Left hindlimb (tissue), 1 donor: ENCODE measurements at regions not wholly inside any gene's neighbourhood (a gene's known extent, or its start where the extent isn't known, plus 50 kb on each side); places are given as distances from the start of the nearest gene placed in this dataset.

Experiments used
- DNase-seq: peaks from one replicate; pipeline ENCODE4 v3.0.0-alpha.2; 2018

DNA sequence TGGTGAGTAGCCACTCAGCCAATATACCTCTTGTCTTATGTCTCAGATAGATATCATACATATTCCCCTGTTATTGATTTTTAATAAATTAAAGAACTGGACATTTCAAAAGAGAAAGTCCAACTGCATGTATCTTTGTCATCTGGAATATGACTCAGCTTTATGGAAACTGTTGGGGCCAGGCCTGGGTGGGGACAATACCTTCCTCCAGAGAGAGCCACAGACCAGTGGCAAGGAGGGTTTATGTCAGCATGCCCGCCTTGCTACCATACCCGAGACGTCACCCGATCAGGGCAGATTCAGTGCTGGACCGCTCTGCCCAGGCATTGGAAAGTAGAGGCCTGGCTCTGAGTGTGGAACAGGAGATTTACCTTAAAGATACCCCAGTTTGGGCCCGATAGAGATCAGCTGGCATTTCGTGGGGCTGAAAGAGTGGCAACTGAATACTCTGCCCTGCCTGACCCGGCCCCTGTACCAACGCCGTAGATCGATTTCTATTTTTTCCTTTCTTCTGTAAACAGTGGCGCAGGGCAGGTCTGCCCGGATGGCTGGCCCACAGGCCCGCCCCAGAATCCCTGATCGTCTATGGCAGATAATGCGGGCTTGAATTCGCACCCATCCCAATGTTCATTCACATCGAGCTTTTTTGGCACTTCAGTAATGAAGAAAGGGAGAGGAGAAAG lies 158.6 kb downstream of the SALL1 start:
- no peak for DNase-seq

DNA sequence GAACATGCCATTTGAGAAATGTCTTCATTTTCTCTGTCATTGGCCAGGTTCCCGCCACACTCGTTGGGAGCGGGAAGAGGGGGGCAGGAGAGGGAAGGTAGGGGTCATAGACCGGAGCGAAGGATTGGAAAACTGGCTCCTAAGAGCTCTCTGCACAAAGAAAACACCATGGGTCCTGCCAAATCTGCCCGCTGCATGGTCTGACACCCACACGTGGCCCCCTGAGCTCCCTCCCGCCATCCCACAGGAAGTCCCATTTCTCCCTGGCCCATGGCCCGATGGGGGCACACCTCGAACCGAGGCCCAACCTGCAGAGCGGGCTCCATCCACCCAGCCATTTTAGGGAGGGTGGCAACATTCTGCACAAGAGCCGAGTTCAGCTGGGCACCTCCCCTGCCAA lies 159.6 kb downstream of the SALL1 start:
- no peak for DNase-seq

DNA sequence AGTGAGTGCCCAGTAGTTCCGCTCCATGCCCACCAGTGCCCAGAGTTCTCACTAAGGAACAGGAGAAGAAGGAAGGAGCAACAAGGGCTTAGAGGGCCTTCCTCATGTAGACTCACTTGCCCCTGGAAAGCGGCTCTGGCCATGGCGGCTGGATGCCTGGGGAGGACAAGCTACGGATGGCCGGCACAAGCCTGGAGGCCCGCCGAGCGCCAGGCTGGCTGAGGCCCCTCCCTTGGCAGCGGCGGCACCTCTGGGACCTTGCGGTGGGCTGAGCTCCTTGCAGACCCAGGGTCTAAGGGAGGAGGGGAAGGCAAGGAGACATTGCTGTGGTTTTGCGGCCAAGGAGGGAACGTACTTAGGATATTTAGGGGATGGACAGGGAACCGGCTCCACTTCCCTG lies 160.1 kb downstream of the SALL1 start:
- no peak for DNase-seq

DNA sequence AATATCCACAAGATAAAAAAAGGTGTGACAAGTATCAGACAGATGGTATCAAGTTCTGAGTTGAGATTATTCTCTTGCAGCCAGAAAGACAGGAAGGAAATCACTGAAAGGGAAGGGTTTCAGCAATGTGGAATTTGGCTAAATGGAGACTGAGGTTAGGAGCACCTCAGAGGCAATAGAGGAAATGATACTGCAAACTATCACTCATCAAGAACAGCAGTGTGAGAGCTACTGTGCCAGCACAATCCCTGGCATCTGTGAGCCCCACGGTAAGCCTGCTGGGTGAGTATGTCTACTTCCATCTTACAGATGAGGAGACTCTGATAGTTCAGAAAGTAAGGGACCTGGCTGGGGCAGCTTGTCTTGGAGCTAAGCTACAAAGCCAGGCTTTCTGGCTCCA lies 162.0 kb downstream of the SALL1 start:
- DNase-seq, result no peak

DNA sequence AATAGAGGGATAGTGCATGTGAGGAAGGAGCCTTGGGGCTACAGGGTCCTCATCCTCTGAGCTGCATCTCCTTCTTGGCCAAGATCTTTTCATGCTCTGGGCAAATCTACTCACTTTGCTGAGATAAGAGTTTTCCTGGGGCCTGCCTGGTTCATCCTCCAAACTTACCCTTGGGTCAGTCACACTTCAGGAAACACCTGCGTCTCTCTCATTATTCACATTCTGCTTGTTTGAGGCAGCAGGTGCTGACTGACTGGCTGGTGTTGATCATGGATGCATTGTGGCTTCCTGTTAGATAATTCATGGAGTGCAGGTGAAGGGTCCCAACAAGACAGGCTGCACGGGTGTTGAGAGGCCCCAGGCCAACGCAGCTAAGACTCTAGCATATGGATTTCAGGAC lies 162.6 kb downstream of the SALL1 start:
- DNase-seq, result no peak

DNA sequence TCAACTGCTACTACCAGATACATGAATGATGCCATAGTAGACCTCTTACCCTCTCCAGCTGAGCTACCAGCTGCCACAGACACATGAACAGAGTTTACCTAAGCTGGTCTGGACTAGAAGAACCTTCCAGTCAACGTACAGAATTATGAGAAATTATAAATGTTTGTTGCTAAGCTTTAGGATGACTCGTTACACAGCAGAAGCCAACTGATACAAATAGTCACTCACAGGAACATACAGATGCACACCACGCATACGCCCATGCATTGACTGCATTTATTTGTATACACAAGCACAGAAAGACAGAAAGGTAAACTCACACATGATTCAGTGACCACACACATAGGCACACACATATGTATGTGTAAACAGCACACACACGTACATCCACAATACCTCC lies 164.6 kb downstream of the SALL1 start:
- no peak for DNase-seq

DNA sequence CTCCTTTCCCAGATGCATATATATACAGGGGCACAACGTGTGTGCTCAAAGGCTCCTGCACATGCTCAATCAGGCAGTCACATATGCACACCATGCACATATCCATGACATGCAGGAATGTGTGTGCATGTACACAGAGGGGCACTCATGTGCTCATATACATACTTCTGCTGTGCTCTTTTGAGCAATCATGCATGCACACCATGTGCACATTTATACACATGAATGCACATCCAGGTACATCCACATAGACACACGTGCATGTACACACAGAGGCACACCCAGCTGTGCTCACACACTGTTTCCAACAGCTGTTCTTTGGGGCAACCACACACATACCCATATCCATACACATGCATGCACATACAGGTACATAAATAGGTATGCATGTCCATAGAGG lies 165.3 kb downstream of the SALL1 start:
- no peak for DNase-seq

DNA sequence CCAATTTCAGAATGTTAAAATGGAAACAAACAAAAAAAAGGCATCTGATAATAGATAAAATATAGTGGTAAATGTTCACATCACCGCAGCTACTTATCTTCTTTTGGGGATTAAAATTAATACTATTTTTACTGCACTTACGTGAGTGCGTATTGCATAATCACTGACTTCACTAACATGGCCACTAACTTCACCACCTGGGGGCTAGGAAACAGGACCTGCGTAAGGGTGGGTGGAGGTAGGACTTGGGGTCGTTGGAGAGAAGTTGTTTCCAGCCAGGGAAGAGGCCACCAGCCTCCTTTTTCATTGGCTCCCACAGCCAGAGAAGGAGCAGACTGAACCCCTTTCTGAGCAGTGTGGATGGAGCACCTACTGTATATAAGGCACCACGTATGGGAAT lies 166.4 kb downstream of the SALL1 start:
- DNase-seq, result no peak

DNA sequence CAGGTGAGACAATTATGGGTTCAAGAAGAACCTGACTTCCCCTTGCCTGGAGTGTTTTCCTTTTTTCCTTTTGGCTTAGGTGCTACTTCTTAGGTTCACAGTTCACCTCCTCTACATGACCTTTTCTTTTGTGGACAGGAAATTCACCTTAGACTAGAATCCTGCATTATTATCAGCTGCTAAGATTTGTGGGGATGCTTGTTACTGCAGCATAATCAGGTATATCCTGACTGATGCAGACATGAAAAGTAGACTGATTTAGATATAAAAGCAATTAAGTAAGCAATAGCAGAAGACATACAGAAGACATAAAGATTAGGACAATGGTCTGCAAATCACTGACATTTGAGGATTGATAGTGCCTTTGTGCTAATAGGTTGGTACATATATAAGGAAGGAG lies 168.3 kb downstream of the SALL1 start:
- no peak for DNase-seq

DNA sequence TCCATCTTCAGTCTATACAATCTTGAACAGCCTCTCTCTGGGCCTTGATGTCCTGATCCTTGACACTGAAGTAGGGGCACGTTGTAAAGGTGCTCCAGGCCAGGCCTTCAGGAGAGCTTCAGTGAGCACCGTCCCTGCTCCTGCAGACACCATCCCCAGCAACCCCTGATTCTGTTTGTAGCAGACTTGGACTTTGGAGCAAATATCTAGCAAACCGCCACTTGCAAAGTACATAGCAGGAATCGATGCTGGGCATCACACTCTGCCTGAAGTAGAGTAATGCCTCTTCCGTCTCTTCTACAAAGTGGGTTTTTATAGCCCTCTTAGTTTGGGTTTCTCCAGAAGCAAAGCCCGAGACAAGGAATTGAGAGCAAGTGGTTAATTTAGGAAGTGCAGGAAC lies 169.1 kb downstream of the SALL1 start:
- no peak for DNase-seq

DNA sequence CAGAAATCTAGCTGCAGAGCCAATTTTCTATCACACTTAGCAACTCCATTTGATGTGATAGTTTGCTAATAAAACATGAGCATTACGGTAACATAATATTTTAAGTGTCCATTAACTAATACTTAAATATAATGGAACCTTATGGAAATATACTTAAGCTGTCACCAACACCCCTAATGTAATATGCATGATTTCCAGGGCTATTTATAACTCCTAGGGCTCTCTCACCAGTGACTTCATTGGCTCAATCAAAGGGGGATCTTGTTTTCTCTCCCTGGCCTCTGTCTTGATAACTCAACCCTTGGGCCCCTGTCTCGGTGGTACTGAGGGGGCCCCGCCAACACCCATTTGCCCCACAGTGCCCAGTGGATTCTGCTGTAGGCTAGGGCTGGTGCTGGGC lies 170.4 kb downstream of the SALL1 start:
- DNase-seq, result no peak

DNA sequence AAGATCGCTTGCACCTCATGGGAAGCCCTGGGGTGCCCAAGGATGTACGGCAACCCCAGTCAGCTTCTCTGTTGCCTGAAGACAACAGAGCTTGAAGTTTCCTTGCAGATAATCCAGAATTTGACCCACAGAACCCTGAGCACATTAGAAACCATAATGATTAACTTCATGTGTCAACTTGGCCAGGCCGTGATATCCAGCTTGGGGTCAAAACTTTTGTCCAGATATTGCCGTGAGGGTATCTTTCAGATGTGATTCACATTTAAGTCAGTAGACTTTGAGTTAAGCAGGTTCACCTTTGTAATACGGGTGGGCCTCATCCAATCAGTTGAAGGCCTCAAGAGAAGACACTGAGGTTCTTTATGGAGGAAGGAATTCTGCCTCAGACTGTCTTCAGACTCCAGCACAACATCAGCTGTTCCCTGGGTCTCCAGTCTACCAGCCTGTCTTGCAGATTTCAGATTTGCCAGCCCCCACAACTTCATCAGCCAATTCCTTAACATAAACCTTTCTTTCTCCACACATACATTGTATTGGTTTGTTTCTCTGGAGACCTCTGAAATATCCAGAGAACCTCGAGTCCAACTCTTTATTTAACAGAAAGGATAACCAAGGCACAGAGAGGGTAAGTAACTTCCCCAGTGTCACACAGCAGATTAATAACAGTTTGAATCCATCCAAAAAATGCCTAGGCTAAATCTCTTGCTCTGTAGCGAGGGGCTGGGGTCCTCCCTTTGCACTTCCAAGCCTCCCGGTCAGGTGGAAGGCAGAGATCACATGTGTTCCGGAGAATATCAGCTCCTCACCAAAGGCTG lies 171.1 kb downstream of the SALL1 start:
- DNase-seq, result no peak

DNA sequence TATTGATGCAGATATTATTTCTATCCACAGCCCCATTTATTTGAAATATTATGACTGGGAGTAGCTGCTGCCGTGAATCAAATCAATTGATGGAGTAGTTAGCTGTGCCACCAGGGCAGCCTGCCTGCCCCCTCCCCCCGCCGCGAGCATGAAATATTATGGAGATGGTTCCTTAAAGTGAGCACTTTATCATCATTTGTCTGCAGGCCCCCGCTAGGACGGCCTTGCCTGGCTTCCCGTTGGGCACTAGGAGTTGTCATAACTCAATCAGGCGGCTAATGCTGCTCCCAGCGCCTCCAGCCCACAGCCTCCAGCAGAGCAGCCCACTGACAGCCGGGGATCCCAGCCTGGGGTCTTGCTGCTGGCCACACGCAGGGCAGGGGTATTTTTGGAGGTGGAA lies 173.9 kb downstream of the SALL1 start:
- DNase-seq, result no peak

DNA sequence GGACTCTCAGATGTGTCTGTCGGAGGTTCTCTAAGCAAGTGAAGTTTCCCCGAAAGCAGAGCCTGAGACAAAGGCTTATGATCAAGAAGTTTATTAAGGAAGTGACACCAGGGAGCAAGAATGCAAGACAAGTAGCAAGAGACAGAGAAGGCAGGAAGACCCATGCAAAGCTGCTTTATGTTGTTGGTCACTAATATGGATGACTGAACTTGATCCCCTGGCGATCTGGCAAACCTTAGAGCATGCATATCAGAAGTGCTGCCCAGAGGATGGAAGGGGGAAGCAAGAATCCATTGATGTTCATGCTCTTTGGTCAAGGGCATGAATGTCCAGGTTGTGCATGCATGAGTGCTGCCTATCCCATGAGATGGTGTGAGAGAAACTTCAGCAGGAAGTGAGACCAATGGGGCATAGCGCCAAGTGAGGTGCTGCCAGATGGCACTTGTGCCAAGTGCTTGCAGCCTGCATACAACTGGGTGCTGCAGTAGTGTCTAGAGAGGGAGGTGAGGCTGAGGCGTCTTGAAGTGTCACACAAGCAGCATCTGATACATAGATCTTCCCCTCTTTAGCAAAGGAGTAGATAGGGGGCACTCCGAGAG lies 176.5 kb downstream of the SALL1 start:
- no peak for DNase-seq

DNA sequence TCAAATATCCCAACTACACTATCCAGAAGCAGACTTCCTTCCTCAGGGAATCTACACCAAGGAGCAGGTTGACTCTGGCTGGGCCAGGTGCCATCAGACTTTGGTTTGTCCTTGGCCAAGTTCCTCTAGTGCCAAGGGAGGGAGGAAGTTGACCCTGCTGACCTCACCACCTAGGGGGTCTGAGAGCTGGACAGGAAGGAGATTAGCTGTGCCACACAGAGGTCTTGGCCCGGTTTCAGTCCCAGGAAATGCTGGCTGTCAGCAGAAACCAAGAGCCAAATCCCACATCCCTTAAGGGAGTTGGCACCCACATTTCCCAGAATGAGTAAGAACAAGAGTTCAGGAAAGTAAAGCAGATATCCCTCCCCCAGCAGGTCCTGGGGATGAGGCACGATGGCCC lies 178.2 kb downstream of the SALL1 start:
- no peak for DNase-seq

DNA sequence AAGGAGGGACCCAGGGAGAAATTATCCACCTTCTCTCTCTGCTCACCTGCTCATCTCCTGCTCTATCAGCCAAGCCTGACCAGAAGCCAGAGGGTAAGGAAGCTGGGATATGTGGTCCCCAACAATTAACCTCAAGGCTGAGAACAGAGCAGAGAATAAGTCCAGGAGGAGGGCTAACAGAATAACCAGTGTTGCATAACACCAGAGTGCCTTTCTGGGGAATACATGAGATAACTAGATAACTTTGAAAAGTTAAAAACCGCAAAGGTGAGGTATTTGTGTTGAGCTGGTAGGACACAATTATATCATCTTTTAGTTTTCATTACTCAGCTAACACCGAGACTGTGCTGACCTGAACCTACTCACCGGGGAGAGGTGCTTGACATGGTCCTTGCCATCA lies 180.8 kb downstream of the SALL1 start:
- DNase-seq, result no peak

DNA sequence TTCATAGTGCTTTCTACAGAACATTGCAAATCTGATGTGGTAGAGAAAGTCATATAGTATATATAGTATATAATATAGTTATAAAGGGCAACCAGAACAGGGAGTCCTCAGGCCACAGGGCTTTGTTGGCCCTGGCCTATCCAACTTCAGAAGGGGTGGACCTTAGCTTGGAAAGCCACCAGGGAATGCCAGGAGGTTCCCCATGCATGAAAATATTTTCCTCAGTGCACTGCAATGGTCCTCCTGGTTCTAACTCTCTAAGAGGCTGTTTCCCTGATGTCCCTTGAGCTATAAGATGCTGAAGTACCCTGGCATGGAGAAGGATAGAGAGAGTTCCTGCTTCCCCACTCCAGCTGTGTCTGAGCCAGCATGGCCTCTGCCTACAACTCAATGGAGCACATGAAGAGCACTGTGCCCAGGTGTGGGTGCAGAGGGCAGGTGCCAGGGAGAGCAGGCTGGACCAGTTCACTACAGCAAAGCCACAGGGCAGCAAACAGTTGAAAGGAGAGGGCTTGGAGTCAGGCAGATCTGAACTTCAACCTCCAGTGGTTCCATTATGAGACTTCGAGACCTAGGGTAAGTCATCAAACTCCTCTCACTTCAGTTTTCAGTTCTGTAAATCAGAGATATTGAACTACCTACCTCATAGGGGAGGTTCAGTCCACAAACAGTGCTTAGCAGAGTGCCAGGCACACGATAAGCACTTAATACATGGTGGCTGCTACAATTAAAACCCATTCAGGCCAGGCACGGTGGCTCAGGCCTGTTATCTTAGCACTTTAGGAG lies 183.1 kb downstream of the SALL1 start:
- DNase-seq, result no peak

DNA sequence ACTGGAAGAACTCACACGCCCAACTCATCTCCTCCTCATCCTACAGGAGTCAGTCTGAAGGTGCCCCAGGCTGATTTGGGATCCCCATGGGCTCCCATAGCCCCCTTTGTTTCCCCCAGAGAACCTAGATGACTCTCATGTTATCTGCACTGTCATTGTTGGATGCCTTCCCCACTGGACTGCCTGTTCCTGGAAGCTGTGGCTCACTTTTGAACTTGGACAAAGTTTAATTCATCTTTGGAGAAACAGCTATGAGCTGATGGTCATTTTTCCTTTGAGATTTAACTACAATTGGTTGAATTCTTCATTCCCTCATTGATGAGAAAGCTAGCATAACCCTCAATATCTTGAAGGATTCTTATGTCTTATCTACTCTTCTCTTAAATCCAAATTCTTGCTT lies 186.6 kb downstream of the SALL1 start:
- no peak for DNase-seq

DNA sequence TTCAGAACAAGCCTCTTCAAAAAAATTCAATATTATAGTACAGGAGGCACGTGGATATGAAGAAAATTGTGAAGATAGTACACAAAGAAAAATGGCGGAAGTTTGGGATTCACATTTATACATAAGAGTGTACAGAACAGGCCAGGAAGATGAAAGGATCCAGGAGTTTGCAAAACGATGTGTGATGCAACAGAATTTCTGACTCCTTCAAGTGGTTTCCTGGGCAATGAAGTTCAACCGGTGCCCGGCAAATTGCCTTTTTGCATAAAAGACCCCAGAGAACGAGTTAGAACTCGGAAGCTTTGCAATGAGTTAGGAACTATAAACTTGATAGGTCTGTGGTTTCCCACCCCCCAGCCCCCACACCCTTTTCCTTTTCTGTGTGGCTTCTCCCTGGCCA lies 189.1 kb downstream of the SALL1 start:
- DNase-seq, result no peak

DNA sequence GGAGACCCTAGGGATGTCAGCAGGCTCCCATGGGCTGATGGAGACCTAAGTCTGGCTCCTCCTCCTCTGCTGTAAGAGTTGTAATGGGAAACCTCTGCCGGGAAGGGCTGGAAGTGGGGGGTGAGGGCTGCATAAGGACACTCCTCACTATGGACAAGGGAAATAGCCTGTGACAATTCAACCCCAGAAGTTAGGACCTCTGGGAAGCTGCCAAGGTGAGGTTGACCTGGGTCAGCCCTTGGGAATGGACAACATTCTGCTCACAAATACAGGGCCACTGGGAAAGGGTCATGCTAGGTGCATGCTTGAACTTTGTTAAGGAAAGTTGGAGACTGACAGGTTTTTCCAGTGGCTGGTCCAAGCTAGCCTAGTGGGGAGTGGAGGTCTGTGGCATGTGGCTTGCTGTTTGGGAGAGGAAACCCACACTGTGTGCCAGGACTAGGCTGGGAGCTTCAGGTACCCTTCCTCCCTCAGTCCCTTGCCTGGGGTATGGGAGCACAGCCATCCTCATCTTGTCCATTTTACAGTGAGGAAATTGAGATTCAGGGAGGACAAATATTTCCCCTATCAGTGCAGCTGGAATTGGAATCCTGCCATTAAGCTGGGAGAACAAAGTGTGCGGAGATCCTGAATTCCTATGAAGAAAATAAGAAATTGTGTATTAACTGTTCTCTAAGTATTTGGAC lies 190.4 kb downstream of the SALL1 start:
- no peak for DNase-seq

DNA sequence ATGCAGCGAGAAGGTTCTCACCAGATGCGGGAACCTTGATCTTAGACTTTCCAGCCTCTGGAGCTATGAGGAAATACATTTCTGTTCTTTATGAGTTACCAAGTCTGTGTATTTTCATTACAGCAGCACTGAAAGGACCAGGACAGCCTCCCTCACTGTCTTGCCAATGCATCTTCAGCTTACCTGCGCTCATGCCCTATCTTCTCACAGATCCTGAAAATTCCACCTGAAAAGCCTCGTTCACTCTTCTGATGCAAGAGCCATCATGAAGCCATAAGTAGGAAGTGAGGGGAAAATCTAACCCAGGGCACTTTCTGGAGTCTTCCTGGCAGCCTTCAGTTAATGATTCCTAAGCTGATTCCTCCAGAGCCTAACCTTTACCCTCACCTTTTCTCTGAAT lies 194.0 kb downstream of the SALL1 start:
- DNase-seq, result no peak

DNA sequence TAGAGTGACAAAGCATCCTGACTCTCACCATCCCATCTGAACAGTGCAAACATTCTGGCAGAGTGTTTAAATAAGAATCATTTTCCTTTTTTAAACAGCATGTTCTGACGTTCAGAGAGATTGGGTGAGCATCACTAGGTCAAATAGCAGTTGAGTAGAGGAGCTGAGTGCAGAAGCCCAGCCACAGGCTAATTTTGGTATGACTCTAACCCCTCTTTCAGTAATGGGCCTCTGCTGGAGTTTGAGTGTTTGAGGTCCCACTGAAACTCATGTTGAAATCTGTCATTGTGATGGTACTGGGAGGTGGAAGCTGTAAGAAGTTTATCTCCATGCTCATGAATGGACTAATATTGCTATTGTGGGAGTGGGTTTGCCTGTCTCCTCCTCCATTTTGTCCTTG lies 194.4 kb downstream of the SALL1 start:
- DNase-seq, result no peak

DNA sequence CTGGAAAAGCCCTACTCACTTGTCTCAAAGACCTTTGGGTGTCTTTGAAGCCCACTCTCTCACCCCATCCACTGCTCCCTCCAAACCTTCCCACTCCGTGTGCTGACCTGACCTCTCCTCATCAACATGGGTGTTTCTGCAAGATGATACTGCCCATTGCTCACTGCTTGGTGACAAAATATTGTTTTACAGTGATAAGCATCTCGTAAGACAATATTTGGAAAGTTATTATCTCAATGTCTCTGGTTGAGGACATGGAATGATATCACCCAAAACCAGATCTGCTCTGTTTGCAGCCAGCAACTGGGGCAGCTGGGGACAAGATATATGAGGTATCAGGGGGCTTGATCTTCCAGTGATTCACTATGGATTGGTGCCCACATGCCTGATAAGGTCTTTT lies 195.8 kb downstream of the SALL1 start:
- DNase-seq, result no peak
